ENCODE measurements at regions not wholly inside any gene's neighbourhood (a gene's known extent, or its start where the extent isn't known, plus 50 kb on each side); places are given as distances from the start of the nearest gene placed in this dataset.
"Not testable (repeated sequence)": the region's sequence is repeated elsewhere in the genome, so short reads cannot be mapped to it uniquely, and the experiment has no call there.

DNA sequence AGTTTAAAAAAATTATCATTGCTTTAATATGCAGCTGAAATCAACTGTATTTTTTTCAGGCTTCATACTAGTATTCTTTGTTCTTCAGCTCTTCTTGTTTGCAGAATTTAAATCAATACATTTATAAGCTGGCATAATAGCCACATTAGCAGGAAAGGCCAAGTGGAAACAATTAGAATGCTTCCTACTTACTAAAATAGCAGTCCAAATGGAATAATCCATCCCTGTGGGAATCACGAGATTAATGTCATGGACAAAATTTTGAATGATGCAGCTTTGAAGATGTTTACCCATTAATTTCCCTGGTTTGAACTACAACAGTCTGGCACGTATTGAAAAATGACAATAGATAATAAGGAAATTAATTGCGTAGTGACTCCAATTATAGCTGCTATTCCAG lies 2650.8 kb downstream of the PCDH9 start:
- DNase-seq = no peak

DNA sequence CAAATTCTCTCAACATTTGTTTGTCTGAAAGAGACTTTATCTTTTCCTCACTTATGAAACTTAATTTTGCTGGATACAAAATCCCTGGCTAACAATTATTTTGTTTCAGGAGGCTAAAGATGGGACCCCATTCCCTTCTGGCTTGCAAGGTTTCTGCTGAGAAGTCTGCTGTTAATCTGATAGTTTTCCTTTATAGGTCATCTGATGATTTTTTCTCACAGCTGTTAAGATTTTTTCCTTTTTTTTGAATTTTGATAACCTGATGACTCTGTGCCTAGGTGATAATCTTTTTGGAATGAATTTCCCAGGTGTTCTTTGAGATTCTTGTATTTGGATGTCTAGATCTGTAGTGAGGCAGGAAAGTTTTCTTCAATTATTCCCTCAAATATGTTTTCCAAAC lies 2661.4 kb downstream of the PCDH9 start:
- no peak for DNase-seq

DNA sequence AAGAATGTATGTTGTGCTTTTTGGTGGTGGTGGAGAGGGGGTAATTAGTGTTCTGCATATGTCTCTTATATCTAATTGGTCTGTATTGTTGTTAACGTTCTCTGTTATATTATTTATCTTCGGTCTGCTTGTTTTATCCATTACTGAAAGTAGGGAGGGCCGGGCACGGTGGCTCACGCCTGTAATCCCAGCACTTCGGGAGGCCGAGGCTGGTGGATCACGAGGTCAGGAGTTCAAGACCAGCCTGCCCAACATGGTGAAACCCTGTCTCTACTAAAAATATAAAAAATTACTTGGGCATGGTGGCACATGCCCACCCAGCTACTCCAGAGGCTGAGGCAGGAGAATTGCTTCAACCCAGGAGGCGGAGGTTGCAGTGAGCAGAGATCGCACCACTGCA lies 2672.1 kb downstream of the PCDH9 start:
- not testable (repeated sequence) for DNase-seq

DNA sequence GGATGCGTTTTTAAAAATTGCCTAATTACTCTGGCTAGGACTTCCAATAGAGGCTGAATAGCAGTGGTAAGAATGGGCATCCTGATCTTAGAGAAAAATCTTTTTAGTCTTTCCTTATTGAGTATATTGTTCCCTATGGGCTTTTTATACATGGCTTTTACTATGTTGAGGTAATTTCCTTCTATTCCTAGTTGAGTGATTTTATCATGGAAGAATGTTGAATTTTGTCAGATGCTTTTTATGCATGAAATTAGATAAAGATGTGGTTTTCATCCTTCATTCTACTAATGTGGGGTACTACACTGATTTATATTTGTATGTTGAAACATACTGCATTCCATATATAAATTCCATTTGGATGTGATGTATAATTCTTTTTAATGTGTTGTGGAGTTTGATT lies 2673.8 kb downstream of the PCDH9 start:
- DNase-seq = no peak

DNA sequence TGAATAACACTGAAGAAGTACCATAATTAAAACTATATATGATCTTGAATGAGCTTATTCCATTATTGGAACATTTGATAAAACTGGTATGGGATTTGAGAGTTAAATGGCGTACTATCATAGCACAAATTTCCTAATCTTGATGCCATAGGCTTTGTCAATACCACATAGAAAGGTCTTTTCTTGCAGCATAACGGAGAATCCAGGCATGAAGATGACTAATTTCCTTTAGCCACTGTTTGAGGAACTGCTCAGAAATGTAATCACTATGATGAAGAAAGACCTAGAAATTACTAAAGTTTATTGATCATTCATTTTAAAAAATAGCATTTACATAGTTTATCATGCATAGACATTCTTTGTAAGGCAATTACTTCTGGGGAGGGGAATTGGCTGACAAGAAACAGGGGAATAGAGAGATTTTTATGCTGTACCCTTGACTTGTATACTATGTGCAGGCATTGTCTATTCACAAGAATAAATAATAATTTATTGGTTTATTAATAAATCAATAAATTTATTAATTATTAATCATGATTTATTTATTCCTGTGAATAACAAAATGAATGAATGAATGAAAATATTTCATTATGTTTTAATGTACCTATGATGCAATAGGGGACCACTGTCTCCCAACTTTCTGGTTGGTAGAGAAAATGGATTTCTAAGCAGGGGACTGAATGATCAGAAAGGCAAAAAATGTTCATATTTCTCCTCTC lies 2676.6 kb downstream of the PCDH9 start:
- no peak for DNase-seq

DNA sequence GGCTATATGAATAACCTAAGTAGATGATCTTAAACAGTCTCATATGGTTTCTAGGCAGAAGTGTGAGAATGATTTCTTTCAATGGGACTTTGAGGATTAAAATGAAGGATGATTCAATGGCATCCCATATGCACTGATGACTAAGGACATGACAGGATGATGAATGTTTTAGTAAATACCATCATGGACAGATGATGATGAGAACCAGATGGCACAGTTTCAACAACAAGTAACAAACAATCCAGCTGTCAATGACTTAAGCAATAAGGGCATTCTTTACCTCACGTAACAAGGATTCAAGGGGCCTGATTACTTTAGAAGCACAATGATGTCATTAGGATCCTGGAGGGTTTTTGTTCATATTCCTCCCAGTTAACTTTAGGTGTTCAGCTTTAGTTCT lies 2678.4 kb downstream of the PCDH9 start:
- DNase-seq = no peak

DNA sequence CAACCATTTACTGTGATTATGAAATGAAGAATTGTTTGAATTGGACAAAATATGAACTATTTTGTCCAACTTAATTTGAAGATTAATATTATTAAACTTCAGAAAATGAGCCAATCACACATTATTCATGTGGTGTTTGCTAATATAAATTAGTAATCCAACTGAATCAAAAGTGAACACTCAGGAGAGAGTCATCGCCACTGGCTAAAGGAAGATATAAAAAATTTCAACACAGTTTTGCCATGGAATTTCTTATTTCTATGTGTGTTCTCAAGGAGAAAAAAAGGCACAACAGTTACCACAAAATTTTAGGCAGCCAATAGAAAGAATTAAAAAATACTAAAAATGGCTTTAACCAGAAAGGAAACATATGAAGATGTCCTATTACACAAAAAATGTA lies 2683.8 kb downstream of the PCDH9 start:
- DNase-seq = no peak

DNA sequence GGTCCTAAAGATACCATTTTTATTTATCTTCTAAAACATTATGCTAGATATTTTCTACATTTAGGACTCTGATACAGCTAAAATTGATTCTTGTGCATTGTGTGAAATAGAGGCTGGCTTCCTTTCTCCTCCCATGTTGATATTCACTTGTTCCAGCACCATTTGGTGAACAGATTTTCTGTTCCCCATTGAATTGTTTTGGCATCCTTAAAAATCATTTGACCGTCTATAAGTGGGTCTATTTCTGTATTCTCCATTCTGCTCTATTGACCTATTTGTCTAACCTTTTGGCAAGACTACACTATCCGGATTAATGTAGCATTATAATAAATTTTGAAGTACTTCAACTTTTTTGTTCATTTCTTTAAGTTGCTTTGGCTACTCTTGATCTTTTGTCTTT lies 2689.2 kb downstream of the PCDH9 start:
- DNase-seq = no peak

DNA sequence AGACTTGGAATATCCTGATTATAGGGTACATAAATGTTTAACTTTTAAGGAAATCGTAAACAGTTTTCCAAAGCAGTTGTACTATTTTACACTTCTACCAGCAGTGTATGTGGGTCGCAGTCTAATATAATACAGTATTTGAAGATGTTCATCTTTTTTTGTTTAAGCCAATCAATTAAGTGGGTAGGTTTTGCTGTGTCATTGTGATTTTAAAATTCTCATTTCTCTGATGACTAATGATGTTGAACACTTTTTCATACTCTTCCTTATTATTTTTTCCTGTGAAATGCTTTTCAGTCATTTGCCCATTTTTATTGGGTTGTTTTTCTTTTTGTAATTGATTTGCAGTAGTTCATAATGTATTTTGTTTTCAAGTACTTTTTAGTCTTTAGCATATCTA lies 2689.7 kb downstream of the PCDH9 start:
- no peak for DNase-seq

DNA sequence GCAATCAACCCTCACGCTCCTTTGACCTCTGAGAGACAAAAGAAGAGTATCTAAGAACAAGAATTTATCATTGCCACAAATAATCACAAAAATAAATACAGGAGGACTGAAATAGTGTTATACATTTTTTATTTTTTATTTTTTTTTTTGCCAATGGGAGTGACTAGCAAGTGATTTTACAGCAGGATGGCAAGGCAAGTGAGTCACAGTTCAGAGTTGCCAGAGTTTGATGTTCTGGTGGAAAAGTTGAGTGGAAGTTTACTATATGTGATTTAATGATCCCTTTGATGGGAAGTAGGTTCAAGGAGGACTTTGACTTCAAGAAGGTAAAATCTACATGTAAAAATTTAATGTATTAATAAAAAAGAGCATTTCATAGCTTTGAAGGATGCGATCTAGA lies 2691.4 kb downstream of the PCDH9 start:
- no peak for DNase-seq

DNA sequence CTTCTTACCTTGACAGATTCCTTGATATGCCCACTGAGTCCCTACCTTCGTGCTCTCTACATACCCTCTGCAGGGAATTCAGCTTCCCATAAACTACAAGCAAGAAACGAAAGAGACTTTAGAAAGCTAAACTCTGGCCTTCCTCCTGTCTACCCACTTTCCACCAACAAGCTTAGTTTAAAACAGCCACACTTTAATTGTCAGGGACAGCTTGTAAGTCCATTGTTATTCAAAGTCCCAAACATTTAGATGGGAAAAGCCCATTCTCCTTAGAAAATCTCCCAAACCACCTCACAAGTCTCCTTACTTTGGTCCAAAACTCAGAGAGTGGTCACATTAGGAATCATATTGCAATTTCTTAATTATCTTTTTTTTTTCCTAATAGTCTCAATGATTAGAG lies 2695.8 kb downstream of the PCDH9 start:
- no peak for DNase-seq

DNA sequence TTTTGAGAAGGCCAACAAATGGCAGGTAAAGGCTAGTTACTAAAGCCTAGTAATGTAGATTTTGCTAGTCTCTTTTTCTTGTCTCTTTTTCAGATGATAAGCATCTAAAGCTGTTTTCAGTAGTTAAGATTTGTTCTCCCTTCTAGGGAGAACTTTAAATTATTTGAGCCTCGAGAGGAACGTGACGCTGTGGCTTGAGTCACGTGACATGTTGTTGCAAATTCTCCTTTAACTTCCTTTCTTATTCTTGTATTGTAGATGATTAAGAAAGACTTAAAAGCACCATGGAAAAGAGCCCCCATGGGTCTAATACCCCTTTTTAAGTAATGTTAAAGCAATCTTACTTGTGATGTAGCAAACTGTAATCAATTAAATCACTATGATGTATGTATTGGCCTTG lies 2698.7 kb downstream of the PCDH9 start:
- DNase-seq = no peak

DNA sequence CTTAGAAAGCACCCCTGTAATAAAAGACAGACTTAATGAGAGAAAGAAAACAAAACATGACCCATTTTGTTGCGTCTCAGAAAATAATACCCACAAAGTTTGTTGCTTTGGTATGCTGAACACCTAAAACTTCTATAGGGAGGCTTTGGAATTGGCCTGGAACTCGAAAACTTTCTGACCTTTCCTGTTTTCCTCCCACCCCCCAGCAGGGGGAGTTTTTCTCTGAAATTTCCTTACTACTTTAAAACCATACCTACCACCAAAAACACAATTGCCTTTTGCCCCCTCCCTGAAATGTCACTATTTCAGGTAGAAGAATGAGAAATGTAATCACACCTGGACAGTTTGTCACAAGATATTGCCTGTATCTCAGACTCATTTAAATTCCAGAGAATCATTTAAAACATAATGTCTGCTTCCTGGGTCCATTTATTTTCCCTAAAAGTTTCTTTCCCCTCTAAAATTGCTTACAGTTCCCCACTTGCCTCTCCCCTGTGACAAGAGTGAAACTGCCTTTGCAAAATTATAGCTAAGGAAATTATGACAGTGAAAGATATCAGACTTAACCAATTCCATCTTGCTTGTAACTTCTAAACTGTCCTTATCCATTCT lies 2700.2 kb downstream of the PCDH9 start:
- no peak for DNase-seq

DNA sequence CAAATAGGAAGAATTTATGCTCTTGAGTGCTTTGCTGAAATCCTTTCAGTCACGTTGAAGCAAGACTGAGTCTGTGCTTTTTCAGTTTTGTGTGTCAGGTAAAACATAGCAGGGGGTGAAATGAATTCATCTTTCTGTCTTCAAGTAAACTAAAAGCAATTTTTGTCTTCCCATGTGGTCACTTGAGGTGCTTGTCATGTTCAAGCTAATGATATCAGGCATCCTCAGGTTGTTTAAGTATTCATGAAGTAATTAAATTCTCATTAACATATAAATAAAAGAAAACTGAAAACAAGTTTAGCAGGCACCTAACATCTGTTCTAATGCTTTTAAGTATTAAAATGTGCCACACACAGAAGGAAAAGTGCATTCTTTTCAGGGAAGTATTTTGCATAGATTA lies 2701.3 kb downstream of the PCDH9 start:
- no peak for DNase-seq

DNA sequence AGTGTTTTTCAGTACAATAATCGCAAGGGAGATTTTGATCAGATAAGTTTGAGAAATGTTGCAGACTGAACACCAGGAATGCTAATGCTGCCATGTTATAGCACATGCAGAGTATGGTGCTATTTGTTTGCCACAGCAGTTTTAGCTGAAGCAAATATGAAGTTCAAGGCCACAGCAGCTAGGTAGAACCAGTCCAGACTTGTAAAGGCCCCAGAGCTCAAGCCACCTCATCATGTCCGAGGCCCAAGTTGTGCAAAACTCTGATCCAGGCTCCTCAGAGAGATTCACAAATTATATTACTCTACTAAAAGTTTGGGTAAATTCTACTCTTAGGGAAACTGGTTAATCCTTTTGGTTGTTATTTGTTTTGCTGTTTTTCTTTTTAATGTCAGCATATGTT lies 2702.6 kb downstream of the PCDH9 start:
- no peak for DNase-seq

DNA sequence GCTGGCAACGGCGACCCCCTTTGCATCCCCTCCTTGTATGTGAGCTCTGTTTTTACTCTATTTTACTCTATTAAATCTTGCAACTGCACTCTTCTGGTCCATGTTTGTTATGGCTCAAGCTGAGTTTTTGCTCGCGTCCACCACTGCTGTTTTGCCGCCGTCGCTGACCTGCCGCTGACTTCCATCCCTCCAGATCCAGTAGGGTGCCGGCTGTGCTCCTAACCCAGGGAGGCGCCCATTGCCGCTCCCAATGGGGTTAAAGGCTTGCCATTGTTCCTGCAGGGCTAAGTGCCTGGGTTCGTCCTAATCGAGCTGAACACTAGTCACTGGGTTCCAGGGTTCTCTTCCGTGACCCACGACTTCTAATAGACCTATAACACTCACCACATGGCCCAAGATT lies 2704.4 kb downstream of the PCDH9 start:
- no peak for DNase-seq

DNA sequence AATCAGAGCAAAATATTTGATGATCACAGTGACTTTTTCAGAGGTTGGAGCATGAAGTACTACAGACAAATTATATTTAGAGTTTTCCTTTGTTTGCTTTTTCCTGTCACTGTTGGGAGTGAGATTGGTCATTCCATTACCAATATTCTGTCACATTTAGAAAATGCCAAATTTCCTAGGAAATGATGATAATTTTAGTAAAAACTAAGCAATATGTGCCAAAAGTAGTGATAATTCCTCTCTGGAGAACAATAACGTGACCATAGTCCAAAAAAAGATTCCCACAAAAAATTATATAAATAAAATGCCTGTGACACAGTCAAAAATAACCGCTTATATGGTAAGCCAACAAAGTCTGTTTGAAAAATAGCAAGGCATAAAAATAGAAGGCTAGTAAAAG lies 2719.4 kb downstream of the PCDH9 start:
- DNase-seq = no peak

DNA sequence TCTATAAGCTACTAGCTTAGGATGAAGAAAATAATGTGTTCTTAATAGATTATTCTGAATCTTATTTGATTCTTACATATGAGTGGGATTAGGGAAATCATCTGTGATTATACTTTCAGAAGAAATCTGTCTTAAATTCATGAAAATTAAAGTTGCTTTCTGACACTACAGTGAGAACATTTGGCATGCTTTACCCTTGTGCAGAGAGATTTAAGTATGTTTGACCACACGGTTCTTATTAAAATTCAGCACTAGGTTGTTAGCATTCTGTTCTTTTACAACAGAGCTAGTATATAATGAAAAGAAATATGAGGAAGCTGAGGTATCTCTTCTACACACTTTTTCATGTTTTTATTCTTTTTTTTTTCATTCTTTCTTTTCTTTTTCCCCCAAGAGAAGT lies 2723.9 kb downstream of the PCDH9 start:
- DNase-seq = no peak

DNA sequence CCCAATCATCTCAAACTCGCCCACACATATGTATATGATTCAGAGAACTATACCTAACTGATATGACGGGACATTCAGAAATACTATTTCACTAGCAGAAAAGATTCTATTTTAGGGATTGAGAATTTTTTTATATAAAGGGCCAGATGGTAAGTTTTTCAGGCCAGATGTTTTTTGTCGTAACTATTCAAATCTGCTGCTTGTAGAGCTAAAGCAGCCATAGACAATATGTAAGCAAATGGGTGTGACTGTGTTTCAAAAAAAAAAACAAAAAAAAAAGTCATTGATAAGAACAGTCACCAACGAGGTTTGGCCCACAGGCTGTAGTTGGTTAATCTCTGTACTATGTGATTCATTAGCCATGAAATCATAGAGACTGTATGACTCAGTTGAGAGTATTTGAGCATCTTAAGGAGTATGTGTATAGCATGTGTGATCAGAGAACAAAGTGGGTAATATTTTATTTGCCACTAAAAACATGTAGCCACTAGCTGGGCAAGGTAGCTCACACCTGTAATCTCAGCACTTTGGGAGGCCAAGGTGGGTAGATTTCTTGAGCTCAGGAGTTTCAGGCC lies 2724.7 kb downstream of the PCDH9 start:
- no peak for DNase-seq

DNA sequence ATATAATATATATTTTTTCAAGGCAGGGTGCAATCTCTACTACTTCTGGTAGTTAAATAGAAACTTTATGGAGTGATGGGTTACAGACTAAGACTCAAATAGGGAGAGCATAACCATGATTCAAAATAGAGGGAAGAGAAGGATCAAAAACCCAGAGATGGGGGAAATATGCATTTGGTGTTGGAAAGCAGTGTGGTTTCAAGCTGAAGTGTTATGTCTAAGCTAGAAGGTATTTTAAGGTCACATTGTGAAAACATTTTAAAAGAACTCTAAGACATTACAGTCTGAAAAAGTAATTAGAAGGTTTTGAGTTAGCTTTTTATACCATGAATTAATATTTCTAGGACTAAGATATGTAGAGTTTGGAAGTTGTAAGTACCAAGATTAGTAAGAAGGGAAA lies 2741.4 kb downstream of the PCDH9 start:
- no peak for DNase-seq

DNA sequence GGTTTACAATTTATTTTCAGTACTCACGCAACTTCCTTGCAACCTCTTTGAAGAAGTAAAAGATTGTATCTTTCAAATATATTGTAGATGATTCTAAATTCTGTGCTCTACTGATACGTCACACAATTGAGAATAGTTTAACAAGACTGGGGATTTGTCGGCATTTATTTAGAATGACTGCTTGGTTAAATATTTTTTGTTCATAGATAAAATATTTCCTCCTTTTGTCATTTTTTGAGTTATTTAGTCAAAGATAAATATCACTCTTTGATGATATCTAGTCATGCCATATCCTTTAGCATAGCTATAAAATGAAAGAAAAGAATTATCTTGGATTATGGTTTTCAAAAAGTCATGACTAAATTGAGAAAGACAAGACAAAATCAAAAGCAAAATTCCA lies 2747.8 kb downstream of the PCDH9 start:
- no peak for DNase-seq

DNA sequence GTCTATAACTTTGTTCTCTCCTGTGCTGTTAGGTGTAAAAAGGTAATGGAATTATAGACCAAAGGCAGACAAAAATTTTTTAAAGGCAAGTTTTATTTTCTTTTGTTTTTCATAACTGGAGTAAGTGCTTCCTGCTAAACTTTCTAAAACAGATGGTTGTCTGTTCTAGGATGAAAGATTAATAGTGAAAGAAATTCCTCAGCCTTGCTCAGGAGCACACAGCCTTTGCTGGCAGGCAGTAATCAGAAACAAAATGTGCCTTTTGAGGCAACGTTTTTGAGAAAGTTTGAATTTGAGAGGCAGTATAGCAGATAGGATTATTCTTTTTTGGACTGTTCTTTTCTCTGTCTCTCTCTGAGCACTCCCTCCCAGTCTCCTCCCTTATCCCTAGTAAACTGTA lies 2749.5 kb downstream of the PCDH9 start:
- no peak for DNase-seq

DNA sequence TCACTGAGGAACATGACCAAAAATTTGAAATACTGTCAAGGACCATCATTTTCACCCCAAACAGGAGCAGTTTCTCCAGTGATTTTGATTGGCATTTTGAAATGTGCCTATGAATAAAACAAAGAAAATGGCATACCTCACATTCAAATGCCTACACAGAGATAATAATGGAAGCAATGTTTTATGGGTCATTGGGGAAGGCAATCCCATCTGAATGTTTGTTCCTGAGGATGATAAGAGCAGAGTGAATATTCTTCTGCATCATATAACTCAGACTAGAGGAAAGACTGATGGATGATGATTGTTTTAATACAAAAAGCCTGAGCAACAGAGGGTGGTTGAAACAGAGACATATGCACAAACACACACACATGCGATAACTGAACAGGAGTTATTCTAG lies 2749.9 kb downstream of the PCDH9 start:
- no peak for DNase-seq

Measured in amygdala (tissue), 56 donors.